ENCODE measurements at regions not wholly inside any gene's neighbourhood (a gene's known extent, or its start where the extent isn't known, plus 50 kb on each side); places are given as distances from the start of the nearest gene placed in this dataset.

DNA sequence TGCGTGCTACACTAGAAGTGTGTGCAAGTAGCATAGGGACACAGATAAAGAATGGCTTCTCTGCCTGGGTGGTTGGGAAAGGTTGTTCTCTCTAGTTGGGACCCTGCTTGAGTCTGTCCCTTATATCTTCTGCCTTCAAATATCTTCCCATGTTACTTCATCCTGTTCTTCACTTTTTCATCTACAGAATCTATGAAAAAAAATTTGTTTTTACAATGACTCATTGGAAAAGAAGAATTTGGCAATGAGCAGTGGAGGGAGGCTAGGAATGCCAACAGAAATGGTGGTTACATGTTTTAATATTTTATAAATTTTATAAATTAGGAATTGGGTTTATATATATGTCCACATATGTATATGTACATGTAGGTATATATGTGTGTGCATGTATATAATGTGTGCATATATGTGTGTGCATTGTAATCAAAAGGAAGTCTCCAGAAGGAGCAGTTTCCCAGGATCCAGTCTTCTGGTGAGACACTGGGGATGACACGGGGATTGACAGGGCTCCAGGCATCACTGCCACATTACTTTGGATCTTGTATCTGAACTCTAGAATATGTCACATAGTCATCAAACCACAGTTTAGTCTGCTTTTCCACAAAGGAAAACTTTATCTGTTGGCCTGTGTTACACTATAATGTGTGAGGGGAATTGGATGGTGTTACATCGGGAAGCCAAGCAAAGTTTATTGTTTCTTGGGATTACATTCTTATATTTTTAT lies 75.3 kb upstream of the RIPOR2 start:
- TF ChIP-seq, protein P1, sequence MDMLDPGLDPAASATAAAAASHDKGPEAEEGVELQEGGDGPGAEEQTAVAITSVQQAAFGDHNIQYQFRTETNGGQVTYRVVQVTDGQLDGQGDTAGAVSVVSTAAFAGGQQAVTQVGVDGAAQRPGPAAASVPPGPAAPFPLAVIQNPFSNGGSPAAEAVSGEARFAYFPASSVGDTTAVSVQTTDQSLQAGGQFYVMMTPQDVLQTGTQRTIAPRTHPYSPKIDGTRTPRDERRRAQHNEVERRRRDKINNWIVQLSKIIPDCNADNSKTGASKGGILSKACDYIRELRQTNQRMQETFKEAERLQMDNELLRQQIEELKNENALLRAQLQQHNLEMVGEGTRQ (IDR thresholded peaks at IDR 0.05; ENCODE audit: low read length) = no peak
- TF ChIP-seq, protein P2, sequence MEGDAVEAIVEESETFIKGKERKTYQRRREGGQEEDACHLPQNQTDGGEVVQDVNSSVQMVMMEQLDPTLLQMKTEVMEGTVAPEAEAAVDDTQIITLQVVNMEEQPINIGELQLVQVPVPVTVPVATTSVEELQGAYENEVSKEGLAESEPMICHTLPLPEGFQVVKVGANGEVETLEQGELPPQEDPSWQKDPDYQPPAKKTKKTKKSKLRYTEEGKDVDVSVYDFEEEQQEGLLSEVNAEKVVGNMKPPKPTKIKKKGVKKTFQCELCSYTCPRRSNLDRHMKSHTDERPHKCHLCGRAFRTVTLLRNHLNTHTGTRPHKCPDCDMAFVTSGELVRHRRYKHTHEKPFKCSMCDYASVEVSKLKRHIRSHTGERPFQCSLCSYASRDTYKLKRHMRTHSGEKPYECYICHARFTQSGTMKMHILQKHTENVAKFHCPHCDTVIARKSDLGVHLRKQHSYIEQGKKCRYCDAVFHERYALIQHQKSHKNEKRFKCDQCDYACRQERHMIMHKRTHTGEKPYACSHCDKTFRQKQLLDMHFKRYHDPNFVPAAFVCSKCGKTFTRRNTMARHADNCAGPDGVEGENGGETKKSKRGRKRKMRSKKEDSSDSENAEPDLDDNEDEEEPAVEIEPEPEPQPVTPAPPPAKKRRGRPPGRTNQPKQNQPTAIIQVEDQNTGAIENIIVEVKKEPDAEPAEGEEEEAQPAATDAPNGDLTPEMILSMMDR (IDR thresholded peaks at IDR 0.05; ENCODE audit: control extremely low read depth in 1 of 3, insufficient read depth in 1 of 3, low read depth in 1 of 3, low read length in 3 of 3) = no peak
- TF ChIP-seq, protein P3, sequence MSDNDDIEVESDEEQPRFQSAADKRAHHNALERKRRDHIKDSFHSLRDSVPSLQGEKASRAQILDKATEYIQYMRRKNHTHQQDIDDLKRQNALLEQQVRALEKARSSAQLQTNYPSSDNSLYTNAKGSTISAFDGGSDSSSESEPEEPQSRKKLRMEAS (IDR thresholded peaks at IDR 0.05) = no peak
- TF ChIP-seq RFX5 (IDR thresholded peaks at IDR 0.05; ENCODE audit: borderline replicate concordance, low read depth, low read length) (no peak), GABPA (IDR thresholded peaks at IDR 0.05; ENCODE audit: borderline replicate concordance, insufficient read depth, low read length) (no peak), POLR2A (IDR thresholded peaks at IDR 0.05; ENCODE audit: control extremely low read depth in 1 of 2, low read depth in 2 of 2, low read length in 2 of 2) (no peak), KDM1A (IDR thresholded peaks at IDR 0.05; ENCODE audit: borderline replicate concordance, low read length) (no peak), JUN (IDR thresholded peaks at IDR 0.05; ENCODE audit: low read depth, low read length) (no peak), RNF2 (IDR thresholded peaks at IDR 0.05; ENCODE audit: borderline replicate concordance, low read depth, low read length, missing control alignments, poor library complexity, severe bottlenecking) (no peak), CEBPB (IDR thresholded peaks at IDR 0.05; ENCODE audit: low read depth, low read length) (no peak), NANOG (IDR thresholded peaks at IDR 0.05; ENCODE audit: insufficient read depth, low read depth, low read length, poor library complexity, severe bottlenecking) (no peak), EP300 (IDR thresholded peaks at IDR 0.05; ENCODE audit: borderline replicate concordance in 1 of 2, low read depth in 2 of 2, low read length in 2 of 2) (no peak)
- TF ChIP-seq, protein P4, sequence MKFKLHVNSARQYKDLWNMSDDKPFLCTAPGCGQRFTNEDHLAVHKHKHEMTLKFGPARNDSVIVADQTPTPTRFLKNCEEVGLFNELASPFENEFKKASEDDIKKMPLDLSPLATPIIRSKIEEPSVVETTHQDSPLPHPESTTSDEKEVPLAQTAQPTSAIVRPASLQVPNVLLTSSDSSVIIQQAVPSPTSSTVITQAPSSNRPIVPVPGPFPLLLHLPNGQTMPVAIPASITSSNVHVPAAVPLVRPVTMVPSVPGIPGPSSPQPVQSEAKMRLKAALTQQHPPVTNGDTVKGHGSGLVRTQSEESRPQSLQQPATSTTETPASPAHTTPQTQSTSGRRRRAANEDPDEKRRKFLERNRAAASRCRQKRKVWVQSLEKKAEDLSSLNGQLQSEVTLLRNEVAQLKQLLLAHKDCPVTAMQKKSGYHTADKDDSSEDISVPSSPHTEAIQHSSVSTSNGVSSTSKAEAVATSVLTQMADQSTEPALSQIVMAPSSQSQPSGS (IDR thresholded peaks at IDR 0.05; ENCODE audit: low read length) = no peak

Data from H1 (cell line).